HL-60 (cell line): ENCODE measurements at regions not wholly inside any gene's neighbourhood (a gene's known extent, or its start where the extent isn't known, plus 50 kb on each side); places are given as distances from the start of the nearest gene placed in this dataset.

Source experiments
- DNase-seq, 2 experiments: peaks; one replicate each; pipeline ENCODE4 v3.0.0-alpha.2; 2010 to 2020; ENCODE audit warnings: low read depth in 1 of 2, low spot score in 1 of 2
- H3K27ac ChIP-seq: fragments of 250-450 bp; sonication (Bioruptor Pico); replicated peaks from 2 replicates; pipeline ENCODE4 v1.5.1; 2020; ENCODE audit warnings: mild to moderate bottlenecking, moderate library complexity
- H3K27me3 ChIP-seq: fragments of 250-450 bp; sonication (Bioruptor Pico); 2 replicates; pipeline ENCODE4 v1.5.1; 2021; ENCODE audit warnings: mild to moderate bottlenecking, moderate library complexity; ENCODE audit not compliant: insufficient read depth, poor library complexity, severe bottlenecking
- H3K4me3 ChIP-seq: replicated peaks from 2 replicates; pipeline ENCODE4 v1.5.1; 2011; ENCODE audit warnings: mild to moderate bottlenecking, control low read depth, low read length; ENCODE audit not compliant: insufficient read depth
- GABPA ChIP-seq: IDR thresholded peaks from 2 replicates; pipeline ENCODE4 v1.6.1; 2012; ENCODE audit warnings: low read depth
- POLR2AphosphoS5 ChIP-seq: IDR thresholded peaks from 2 replicates; pipeline ENCODE4 v1.6.1; 2012; ENCODE audit warnings: low read depth
- REST ChIP-seq: IDR thresholded peaks from 2 replicates; pipeline ENCODE4 v1.6.1; 2012; ENCODE audit warnings: low read depth; ENCODE audit not compliant: insufficient replicate concordance
- SPI1 ChIP-seq: IDR thresholded peaks from 2 replicates; pipeline ENCODE4 v1.6.1; 2012; ENCODE audit warnings: low read depth, mild to moderate bottlenecking, borderline replicate concordance
- TF ChIP-seq, protein P1 (sequence below): IDR thresholded peaks from one replicate; pipeline ENCODE4 v1.5.1; 2011; ENCODE audit warnings: low read length, control low read depth, inconsistent platforms; ENCODE audit not compliant: insufficient read depth

DNA sequence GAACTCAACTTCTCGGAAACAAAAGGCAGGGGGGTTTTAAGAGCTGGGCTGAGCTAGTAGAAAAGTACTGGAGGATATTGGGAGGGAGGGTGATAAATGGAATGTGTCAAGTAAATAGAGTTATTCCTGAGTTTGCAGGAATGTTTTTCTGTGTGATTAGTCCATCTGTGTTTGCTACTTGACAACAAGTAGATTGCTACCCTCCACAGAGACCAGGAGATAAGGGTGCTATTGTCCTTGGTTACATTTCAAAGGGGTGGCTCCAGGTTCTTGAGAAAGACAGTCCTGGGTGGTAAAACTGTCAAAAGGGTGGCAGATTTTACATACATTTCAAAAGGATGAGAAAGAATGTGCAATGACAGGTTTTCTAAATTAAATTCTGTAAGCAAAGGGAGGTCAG, 181.2 kb upstream of the PPP3CA start:
- TF ChIP-seq POLR2AphosphoS5 (no peak), SPI1 (no peak), GABPA (no peak)
- TF ChIP-seq, protein P1, sequence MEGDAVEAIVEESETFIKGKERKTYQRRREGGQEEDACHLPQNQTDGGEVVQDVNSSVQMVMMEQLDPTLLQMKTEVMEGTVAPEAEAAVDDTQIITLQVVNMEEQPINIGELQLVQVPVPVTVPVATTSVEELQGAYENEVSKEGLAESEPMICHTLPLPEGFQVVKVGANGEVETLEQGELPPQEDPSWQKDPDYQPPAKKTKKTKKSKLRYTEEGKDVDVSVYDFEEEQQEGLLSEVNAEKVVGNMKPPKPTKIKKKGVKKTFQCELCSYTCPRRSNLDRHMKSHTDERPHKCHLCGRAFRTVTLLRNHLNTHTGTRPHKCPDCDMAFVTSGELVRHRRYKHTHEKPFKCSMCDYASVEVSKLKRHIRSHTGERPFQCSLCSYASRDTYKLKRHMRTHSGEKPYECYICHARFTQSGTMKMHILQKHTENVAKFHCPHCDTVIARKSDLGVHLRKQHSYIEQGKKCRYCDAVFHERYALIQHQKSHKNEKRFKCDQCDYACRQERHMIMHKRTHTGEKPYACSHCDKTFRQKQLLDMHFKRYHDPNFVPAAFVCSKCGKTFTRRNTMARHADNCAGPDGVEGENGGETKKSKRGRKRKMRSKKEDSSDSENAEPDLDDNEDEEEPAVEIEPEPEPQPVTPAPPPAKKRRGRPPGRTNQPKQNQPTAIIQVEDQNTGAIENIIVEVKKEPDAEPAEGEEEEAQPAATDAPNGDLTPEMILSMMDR, result no peak
- Histone ChIP-seq H3K4me3 (no peak overlapping the region), H3K27ac (no peak overlapping the region), H3K27me3 (no peaks in the 10 kb centered on the region)
- DNase-seq, result no peak

GRCh38 chr4:101527188-101527587, 179.9 kb upstream of the PPP3CA start:
- no peak overlapping the region for H3K4me3 ChIP-seq
- no peaks in the 10 kb centered on the region for H3K27me3 ChIP-seq
- no peak overlapping the region for H3K27ac ChIP-seq
- no peak for DNase-seq
- no peak for TF ChIP-seq REST
- no peak for TF ChIP-seq POLR2AphosphoS5

GRCh38 chr4:101515566-101515965, 168.2 kb upstream of the PPP3CA start:
- no peak for TF ChIP-seq SPI1
- no peak for TF ChIP-seq REST
- no peak for TF ChIP-seq GABPA
- TF ChIP-seq, protein P1, result no peak
- no peak for TF ChIP-seq POLR2AphosphoS5
- Histone ChIP-seq H3K27ac (no peak overlapping the region), H3K27me3 (no peaks in the 10 kb centered on the region), H3K4me3 (no peak overlapping the region)
- no peak for DNase-seq

GRCh38 chr4:101515099-101515498, 167.8 kb upstream of the PPP3CA start:
- Histone ChIP-seq H3K27me3 (no peaks in the 10 kb centered on the region), H3K27ac (no peak overlapping the region), H3K4me3 (no peak overlapping the region)
- DNase-seq, result no peak
- TF ChIP-seq GABPA (no peak), REST (no peak), POLR2AphosphoS5 (no peak), SPI1 (no peak)
- TF ChIP-seq, protein P1, result no peak
